ENCODE measurements at regions not wholly inside any gene's neighbourhood (a gene's known extent, or its start where the extent isn't known, plus 50 kb on each side); places are given as distances from the start of the nearest gene placed in this dataset.

- no peak overlapping the region for H3K9ac ChIP-seq
- H3F3A ChIP-seq (ENCODE audit: low read depth): no peaks in the 10 kb centered on the region
- no peaks in the 10 kb centered on the region for H3K79me2 ChIP-seq (ENCODE audit: low read depth)
- H3K36me3 ChIP-seq: no peaks in the 10 kb centered on the region
- no peaks in the 10 kb centered on the region for H3K4me1 ChIP-seq
- no peaks in the 10 kb centered on the region for H4K20me1 ChIP-seq (ENCODE audit: low read depth)
- H3K4me3 ChIP-seq: no peak overlapping the region
- Mint-ChIP-seq H3K4me3 (no peak overlapping the region), H3K27me3 (ENCODE audit: insufficient read depth, low read depth) (peaks cover 2% of the 10 kb centered on the region), H3K9me3 (no peaks in the 10 kb centered on the region), H3K27ac (no peak overlapping the region), H3K36me3 (no peaks in the 10 kb centered on the region), H3K4me1 (no peaks in the 10 kb centered on the region)
- H3K27ac ChIP-seq: no peak overlapping the region
- TF ChIP-seq CTCF (IDR thresholded peaks at IDR 0.05) (no peak), EZH2phosphoT487 (IDR thresholded peaks at IDR 0.05) (no peak), EZH2 (IDR thresholded peaks at IDR 0.05) (no peak)
- no peak overlapping the region for H2AFZ ChIP-seq (replicated peaks)
- H3K4me2 ChIP-seq: no peak overlapping the region
- no peaks in the 10 kb centered on the region for H3K9me3 ChIP-seq (ENCODE audit: low read depth)
- DNase-seq (ENCODE audit: low spot score): no peak
- no peaks in the 10 kb centered on the region for H3K27me3 ChIP-seq
Observed at GRCh38 chr9:29319736-29320513, 1746.6 kb upstream of the C9orf72 start.

- Histone ChIP-seq H3K27ac (no peak overlapping the region), H3K4me3 (no peak overlapping the region), H4K20me1 (ENCODE audit: low read depth) (no peaks in the 10 kb centered on the region), H3K9me3 (ENCODE audit: low read depth) (no peaks in the 10 kb centered on the region), H3K27me3 (no peaks in the 10 kb centered on the region), H3K9ac (no peak overlapping the region), H3K79me2 (ENCODE audit: low read depth) (no peaks in the 10 kb centered on the region), H2AFZ (replicated peaks) (no peak overlapping the region), H3K4me1 (peaks cover 4% of the 10 kb centered on the region), H3K4me2 (no peak overlapping the region), H3K36me3 (no peaks in the 10 kb centered on the region), H3F3A (ENCODE audit: low read depth) (no peaks in the 10 kb centered on the region)
- Mint-ChIP-seq H3K27me3 (ENCODE audit: insufficient read depth, low read depth) (peaks cover 2% of the 10 kb centered on the region), H3K36me3 (no peaks in the 10 kb centered on the region), H3K4me1 (no peaks in the 10 kb centered on the region), H3K9me3 (no peaks in the 10 kb centered on the region), H3K27ac (no peak overlapping the region), H3K4me3 (no peak overlapping the region)
- DNase-seq (ENCODE audit: low spot score): no peak
- TF ChIP-seq EZH2phosphoT487 (IDR thresholded peaks at IDR 0.05) (no peak), CTCF (IDR thresholded peaks at IDR 0.05) (no peak), EZH2 (IDR thresholded peaks at IDR 0.05) (no peak)
Observed at GRCh38 chr9:29322240-29322639, 1749.0 kb upstream of the C9orf72 start.

- no peak overlapping the region for H3K9ac ChIP-seq
- no peak overlapping the region for H3K4me3 ChIP-seq
- H2AFZ ChIP-seq (replicated peaks): no peak overlapping the region
- H3F3A ChIP-seq (ENCODE audit: low read depth): no peaks in the 10 kb centered on the region
- no peak overlapping the region for H3K4me3 Mint-ChIP-seq
- no peaks in the 10 kb centered on the region for H4K20me1 ChIP-seq (ENCODE audit: low read depth)
- no peaks in the 10 kb centered on the region for H3K36me3 Mint-ChIP-seq
- peaks cover 4% of the 10 kb centered on the region for H3K4me1 ChIP-seq
- DNase-seq (ENCODE audit: low spot score): no peak
- H3K9me3 Mint-ChIP-seq: no peaks in the 10 kb centered on the region
- H3K36me3 ChIP-seq: no peaks in the 10 kb centered on the region
- no peaks in the 10 kb centered on the region for H3K27me3 ChIP-seq
- H3K27ac Mint-ChIP-seq: no peak overlapping the region
- no peak for TF ChIP-seq EZH2 (IDR thresholded peaks at IDR 0.05)
- no peak for TF ChIP-seq CTCF (IDR thresholded peaks at IDR 0.05)
- TF ChIP-seq EZH2phosphoT487 (IDR thresholded peaks at IDR 0.05): no peak
- H3K9me3 ChIP-seq (ENCODE audit: low read depth): no peaks in the 10 kb centered on the region
- H3K4me2 ChIP-seq: no peak overlapping the region
- H3K27me3 Mint-ChIP-seq (ENCODE audit: insufficient read depth, low read depth): peaks cover 2% of the 10 kb centered on the region
- no peak overlapping the region for H3K27ac ChIP-seq
- H3K4me1 Mint-ChIP-seq: no peaks in the 10 kb centered on the region
- H3K79me2 ChIP-seq (ENCODE audit: low read depth): no peaks in the 10 kb centered on the region
Observed at GRCh38 chr9:29325894-29326293, 1752.6 kb upstream of the C9orf72 start.

Measured in neural progenitor cell (in vitro differentiated cells).